SK-N-SH (cell line): ENCODE measurements at regions not wholly inside any gene's neighbourhood (a gene's known extent, or its start where the extent isn't known, plus 50 kb on each side); places are given as distances from the start of the nearest gene placed in this dataset.

Experiments
- CTCF ChIA-PET: fragments of 300-600, 350-600 bp; formaldehyde crosslinking; extraction: SDS; loops from one replicate; lab custom pipeline; 2021; lab: Yijun Ruan, JAX
- POLR2A ChIA-PET: fragments of 350-600 bp; sonication (Branson Sonifier 250); formaldehyde crosslinking; extraction: SDS; loops from one replicate; lab custom pipeline; 2020; ENCODE audit warnings: antibody characterized with exemption, inconsistent platforms; lab: Yijun Ruan, JAX
- DNase-seq: peaks from one replicate; pipeline ENCODE4 v3.0.0; 2012
- H2AFZ ChIP-seq: fragments of 200-600 bp; sonication (generic); 2 replicates; pipeline ENCODE4 v1.8.1; 2016; ENCODE audit warnings: antibody characterized with exemption, mild to moderate bottlenecking, low read depth
- H3F3A ChIP-seq: fragments of 200-600 bp; sonication (generic); replicated peaks from 2 replicates; pipeline ENCODE3; 2016; ENCODE audit warnings: antibody characterized with exemption, mild to moderate bottlenecking; ENCODE audit not compliant: insufficient read depth
- H3K27ac ChIP-seq, 2 experiments: fragments of 200-500 bp in 1 of 2; fragments of 200-600 bp in 1 of 2; sonication (Bioruptor generic) in 1 of 2; sonication (generic), shearing (Covaris generic) in 1 of 2; 2 replicates each; pipeline versions ENCODE4 v1.5.1 to v1.6.1; 2014 to 2016; ENCODE audit warnings: low read depth in 2 of 2, inconsistent platforms in 1 of 2, low read length in 1 of 2, mild to moderate bottlenecking in 1 of 2, mixed read lengths in 1 of 2
- H3K27me3 ChIP-seq: fragments of 200-600 bp; sonication (generic), shearing (Covaris generic); 2 replicates; pipeline ENCODE4 v1.6.1; 2016; ENCODE audit warnings: mixed run types; ENCODE audit not compliant: insufficient read depth
- H3K36me3 ChIP-seq, 2 experiments: fragments of 200-500 bp in 1 of 2; fragments of 200-600 bp in 1 of 2; sonication (Bioruptor generic) in 1 of 2; sonication (generic) in 1 of 2; replicated peaks in 1 of 2; 2 replicates each; pipeline versions ENCODE3 to v1.5.1; 2014 to 2016; ENCODE audit warnings: low read length in 1 of 2, mild to moderate bottlenecking in 1 of 2; ENCODE audit not compliant: insufficient read depth in 2 of 2, control insufficient read depth in 1 of 2
- H3K4me1 ChIP-seq, 2 experiments: fragments of 200-500 bp in 1 of 2; fragments of 200-600 bp in 1 of 2; sonication (Bioruptor generic) in 1 of 2; sonication (generic), shearing (Covaris generic) in 1 of 2; 2 replicates each; pipeline versions ENCODE4 v1.5.1 to v1.6.1; 2014 to 2016; ENCODE audit warnings: low read depth in 1 of 2, low read length in 1 of 2, mixed run types in 1 of 2; ENCODE audit not compliant: insufficient read depth in 2 of 2, control insufficient read depth in 1 of 2
- H3K4me2 ChIP-seq: fragments of 200-600 bp; sonication (generic), shearing (Covaris generic); 2 replicates; pipeline ENCODE4 v1.6.1; 2017; ENCODE audit warnings: mixed run types
- H3K4me3 ChIP-seq, 2 experiments: fragments of 200-500 bp in 1 of 2; fragments of 200-600 bp in 1 of 2; sonication (Bioruptor generic) in 1 of 2; sonication (generic), shearing (Covaris generic) in 1 of 2; 2 replicates each; pipeline versions ENCODE4 v1.5.1 to v1.8.1; 2014 to 2016; ENCODE audit warnings: low read depth in 2 of 2, inconsistent platforms in 1 of 2, low read length in 1 of 2, mild to moderate bottlenecking in 1 of 2, mixed read lengths in 1 of 2, moderate library complexity in 1 of 2
- H3K79me2 ChIP-seq: fragments of 200-600 bp; sonication (generic); 2 replicates; pipeline ENCODE4 v1.8.1; 2017; ENCODE audit warnings: mild to moderate bottlenecking; ENCODE audit not compliant: insufficient read depth
- H3K9ac ChIP-seq: fragments of 200-600 bp; sonication (generic); 2 replicates; pipeline ENCODE4 v1.6.1; 2017; ENCODE audit warnings: mixed run types
- H3K9me2 ChIP-seq: fragments of 200-600 bp; sonication (generic); 2 replicates; pipeline ENCODE4 v1.6.1; 2017; ENCODE audit warnings: mixed run types
- H3K9me3 ChIP-seq: fragments of 200-600 bp; sonication (generic); 2 replicates; pipeline ENCODE4 v1.6.1; 2017; ENCODE audit warnings: mixed run types, mild to moderate bottlenecking, moderate library complexity
- H4K20me1 ChIP-seq: fragments of 200-600 bp; sonication (generic); 2 replicates; pipeline ENCODE4 v1.6.1; 2017; ENCODE audit warnings: mild to moderate bottlenecking, mixed run types; ENCODE audit not compliant: insufficient read depth
- CHD2 ChIP-seq: fragments of 150-350 bp; IDR thresholded peaks from 2 replicates; pipeline ENCODE4 v1.6.1; 2018; ENCODE audit warnings: low read length; ENCODE audit not compliant: partially characterized antibody
- EP300 ChIP-seq, 2 experiments: IDR thresholded peaks; 2 replicates each; pipeline versions ENCODE4 v1.4.0 to v1.6.1; 2012; ENCODE audit warnings: borderline replicate concordance in 1 of 2, low read depth in 1 of 2, low read length in 1 of 2
- EZH2phosphoT487 ChIP-seq: fragments of 200-600 bp; sonication (generic); IDR thresholded peaks from 2 replicates; pipeline ENCODE4 v1.6.1; 2017; ENCODE audit warnings: low read depth, mixed run types, mild to moderate bottlenecking, antibody characterized with exemption, moderate library complexity, borderline replicate concordance
- FOXM1 ChIP-seq: IDR thresholded peaks from 2 replicates; pipeline ENCODE4 v1.4.0; 2012; ENCODE audit warnings: low read depth, mild to moderate bottlenecking
- GABPA ChIP-seq: IDR thresholded peaks from 2 replicates; pipeline ENCODE4 v1.4.0; 2012; ENCODE audit warnings: low read depth, mild to moderate bottlenecking
- IRF3 ChIP-seq: fragments of 150-350 bp; IDR thresholded peaks from 2 replicates; pipeline ENCODE4 v1.6.1; 2016; ENCODE audit warnings: mild to moderate bottlenecking, low read depth, low read length
- JUND ChIP-seq: IDR thresholded peaks from 2 replicates; pipeline ENCODE4 v1.4.0; 2012
- MEF2A ChIP-seq: IDR thresholded peaks from 2 replicates; pipeline ENCODE4 v1.4.0; 2012; ENCODE audit warnings: low read depth, borderline replicate concordance
- NFIC ChIP-seq: IDR thresholded peaks from 2 replicates; pipeline ENCODE4 v1.4.0; 2012; ENCODE audit warnings: borderline replicate concordance
- NRF1 ChIP-seq: IDR thresholded peaks from 2 replicates; pipeline ENCODE4 v1.6.1; 2012; ENCODE audit warnings: low read depth, mild to moderate bottlenecking, low read length
- PBX3 ChIP-seq: IDR thresholded peaks from 2 replicates; pipeline ENCODE4; 2012
- POLR2AphosphoS5 ChIP-seq: IDR thresholded peaks from 2 replicates; pipeline ENCODE4 v1.6.1; 2012; ENCODE audit warnings: low read depth, low read length
- REST ChIP-seq: IDR thresholded peaks from 2 replicates; pipeline ENCODE4 v1.6.1; 2012; ENCODE audit warnings: mild to moderate bottlenecking, low read depth, low read length, moderate library complexity
- RFX5 ChIP-seq: IDR thresholded peaks from 2 replicates; pipeline ENCODE4 v1.6.1; 2012; ENCODE audit warnings: mild to moderate bottlenecking, improper control_type of control experiment, low read length
- RXRA ChIP-seq: IDR thresholded peaks from 2 replicates; pipeline ENCODE4 v1.4.0; 2012; ENCODE audit warnings: low read depth, mild to moderate bottlenecking, borderline replicate concordance
- SIN3A ChIP-seq: IDR thresholded peaks from 2 replicates; pipeline ENCODE4 v1.6.1; 2012; ENCODE audit warnings: low read depth, mild to moderate bottlenecking, low read length, moderate library complexity, borderline replicate concordance
- SMC3 ChIP-seq: IDR thresholded peaks from 2 replicates; pipeline ENCODE4 v1.6.1; 2012; ENCODE audit warnings: low read depth, low read length, improper control_type of control experiment
- TAF1 ChIP-seq: IDR thresholded peaks from 2 replicates; pipeline ENCODE4 v1.6.1; 2012; ENCODE audit warnings: low read depth, mild to moderate bottlenecking, low read length, moderate library complexity, borderline replicate concordance
- TCF12 ChIP-seq: IDR thresholded peaks from 2 replicates; pipeline ENCODE4 v1.4.0; 2012
- ZBTB33 ChIP-seq: IDR thresholded peaks from 2 replicates; pipeline ENCODE4 v1.4.0; 2012; ENCODE audit warnings: low read depth, borderline replicate concordance
- WGBS: methylation state at CpG from one replicate; pipeline ENCODE4 v1.1.6; 2017; ENCODE audit warnings: low lambda C conversion rate; 5-methylcytosine and 5-hydroxymethylcytosine counted together

GRCh38 chr2:176514805-176515500, 245.7 kb downstream of the MTX2 start:
- Histone ChIP-seq H3K79me2 (no peaks in the 10 kb centered on the region), H3K4me2 (no peak overlapping the region), H3K4me3 (no peak overlapping the region), H2AFZ (no peak overlapping the region), H3K9me3 (no peaks in the 10 kb centered on the region), H3K4me1 (peaks cover 0 to 11% of the 10 kb centered on the region in 2 experiments; a peak in 3 of 4 replicates), H3F3A (no peaks in the 10 kb centered on the region), H3K9ac (no peak overlapping the region), H3K36me3 (no peaks in the 10 kb centered on the region)
- WGBS = 83% methylated on average over 6 of the region's 6 CpGs
- ChIA-PET CTCF (no interaction called here), POLR2A (no interaction called here)
- no peak for DNase-seq
- TF ChIP-seq NFIC (no peak), EZH2phosphoT487 (no peak), PBX3 (no peak), SMC3 (no peak), MEF2A (no peak), POLR2AphosphoS5 (no peak), GABPA (no peak)
- TF ChIP-seq, all 33 proteins: peak for 0
- Histone ChIP-seq H3K9me2 (no peaks in the 10 kb centered on the region), H3K27ac (no peak overlapping the region), H3K27me3 (no peaks in the 10 kb centered on the region), H4K20me1 (no peaks in the 10 kb centered on the region)

GRCh38 chr2:176516051-176516602, 246.9 kb downstream of the MTX2 start:
- Histone ChIP-seq H4K20me1 (no peaks in the 10 kb centered on the region), H3K27ac (no peak overlapping the region), H3K79me2 (no peaks in the 10 kb centered on the region), H3K4me3 (no peak overlapping the region), H3K4me1 (peaks cover 0 to 11% of the 10 kb centered on the region in 2 experiments; a peak in 3 of 4 replicates), H3K9ac (no peak overlapping the region), H2AFZ (no peak overlapping the region), H3K9me3 (no peaks in the 10 kb centered on the region), H3K27me3 (no peaks in the 10 kb centered on the region), H3F3A (no peaks in the 10 kb centered on the region), H3K9me2 (no peaks in the 10 kb centered on the region), H3K4me2 (no peak overlapping the region), H3K36me3 (no peaks in the 10 kb centered on the region)
- WGBS = 47% methylated on average over 1 of the region's 1 CpG
- POLR2A ChIA-PET = no interaction called here
- CTCF ChIA-PET = interaction anchor here (1.4 kb wide), 1 partner anchor 61 kb away, joined by 4 read pairs; no protein-coding TSS in a partner anchor
- no peak for DNase-seq
- TF ChIP-seq TCF12 (no peak), JUND (no peak), SMC3 (no peak), FOXM1 (no peak), IRF3 (no peak), REST (no peak), RXRA (no peak), EP300 (IDR thresholded peaks at IDR 0.05; ENCODE audit: borderline replicate concordance in 1 of 2, low read depth in 1 of 2, low read length in 1 of 2) (no peak), CHD2 (no peak), ZBTB33 (no peak), SIN3A (no peak), TAF1 (no peak), RFX5 (no peak), NRF1 (no peak)
